IPS-20b (cell line): ENCODE measurements at regions not wholly inside any gene's neighbourhood (a gene's known extent, or its start where the extent isn't known, plus 50 kb on each side); places are given as distances from the start of the nearest gene placed in this dataset.

Experiments used
- H3K27ac ChIP-seq: one replicate; pipeline ENCODE4 v1.5.1; 2013; ENCODE audit warnings: low read length
- H3K27me3 ChIP-seq: 2 replicates; pipeline ENCODE4 v1.6.1; 2013; ENCODE audit warnings: mild to moderate bottlenecking, low read length, inconsistent platforms; ENCODE audit not compliant: insufficient read depth
- H3K36me3 ChIP-seq: 2 replicates; pipeline ENCODE4 v1.6.1; 2013; ENCODE audit warnings: low read depth, mild to moderate bottlenecking, inconsistent platforms, low read length, moderate library complexity; ENCODE audit not compliant: insufficient read depth
- H3K4me1 ChIP-seq: 2 replicates; pipeline ENCODE4 v1.6.1; 2013; ENCODE audit warnings: mild to moderate bottlenecking, control low read depth, inconsistent platforms, low read length, moderate library complexity; ENCODE audit not compliant: insufficient read depth
- H3K4me3 ChIP-seq: 2 replicates; pipeline ENCODE4 v1.5.1; 2013; ENCODE audit warnings: mild to moderate bottlenecking, low read length, inconsistent platforms
- H3K9ac ChIP-seq: 2 replicates; pipeline ENCODE4 v1.6.1; 2013; ENCODE audit warnings: low read depth, mild to moderate bottlenecking, inconsistent platforms, low read length, moderate library complexity
- H3K9me3 ChIP-seq: 2 replicates; pipeline ENCODE4 v1.6.1; 2013; ENCODE audit warnings: mild to moderate bottlenecking, low read depth, low read length, inconsistent platforms; ENCODE audit not compliant: insufficient read depth

DNA sequence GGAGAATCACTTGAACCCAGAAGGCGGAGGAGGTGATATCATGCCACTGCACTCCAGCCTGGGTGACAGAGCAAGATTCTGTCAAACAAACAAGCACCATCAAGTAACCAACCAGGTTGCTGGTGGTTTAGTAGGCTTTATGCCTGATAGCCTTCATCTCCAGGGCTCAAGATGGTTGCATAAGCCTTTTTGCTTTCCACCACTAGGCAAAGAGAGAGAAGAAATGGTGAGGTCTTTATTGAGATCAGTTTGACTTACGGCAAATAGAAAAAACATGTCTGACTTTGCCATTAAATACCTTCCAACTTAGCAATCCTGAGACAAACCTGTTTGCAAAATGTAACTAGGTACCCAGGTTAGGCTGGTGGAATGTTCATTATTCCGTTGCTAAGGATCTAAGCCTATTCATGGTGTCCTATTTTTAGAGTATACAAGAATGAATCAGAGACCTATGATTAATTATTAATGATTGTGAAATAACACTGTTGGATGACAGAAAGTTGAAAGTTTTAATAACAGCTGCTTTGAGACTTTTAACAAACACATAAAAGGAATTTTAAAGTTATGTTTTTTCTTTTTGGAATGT is 53.5 kb upstream of the SLC38A11 start:
- H3K4me1 ChIP-seq: no peaks in the 10 kb centered on the region
- H3K4me3 ChIP-seq: no peak overlapping the region
- no peaks in the 10 kb centered on the region for H3K27me3 ChIP-seq
- no peaks in the 10 kb centered on the region for H3K9me3 ChIP-seq
- H3K36me3 ChIP-seq: no peaks in the 10 kb centered on the region
- no peak overlapping the region for H3K27ac ChIP-seq
- H3K9ac ChIP-seq: no peak overlapping the region

DNA sequence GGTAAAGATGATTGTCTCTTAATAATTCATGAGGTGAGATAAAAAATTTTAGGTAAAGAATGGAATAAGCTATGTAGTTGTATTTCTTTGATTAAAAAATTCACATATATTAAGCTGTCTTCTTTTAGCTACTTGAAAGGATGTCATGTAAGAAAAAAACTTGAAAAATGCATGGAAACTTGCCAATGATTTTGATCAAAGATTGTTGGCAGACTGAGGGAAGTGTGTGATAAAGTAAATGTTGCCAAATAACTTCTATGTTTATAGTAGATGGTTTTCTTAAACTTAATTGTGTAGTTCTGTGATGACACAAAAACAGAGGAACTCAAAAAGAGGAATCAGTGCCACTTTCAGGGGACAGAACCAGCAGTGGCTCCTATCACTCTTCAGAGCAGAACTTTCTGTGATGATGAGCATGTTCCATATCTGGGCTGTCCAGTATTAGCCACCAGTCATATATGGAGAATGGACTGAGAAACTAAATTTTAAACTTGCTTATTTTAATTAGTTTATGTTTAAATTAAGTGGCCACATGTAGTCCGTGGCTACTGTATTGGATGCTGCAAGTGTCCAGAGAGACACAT is 51.9 kb upstream of the SLC38A11 start:
- Histone ChIP-seq H3K9me3 (no peaks in the 10 kb centered on the region), H3K36me3 (no peaks in the 10 kb centered on the region)

More for the DNA sequence above, 51.9 kb upstream of the SLC38A11 start:
- Histone ChIP-seq H3K27ac (no peak overlapping the region), H3K4me1 (no peaks in the 10 kb centered on the region), H3K9ac (no peak overlapping the region), H3K4me3 (no peak overlapping the region), H3K27me3 (no peaks in the 10 kb centered on the region)
